Tibial artery (tissue), 4 donors: ENCODE measurements at regions not wholly inside any gene's neighbourhood (a gene's known extent, or its start where the extent isn't known, plus 50 kb on each side); places are given as distances from the start of the nearest gene placed in this dataset.

Experiments used
- DNase-seq, 2 donors: peaks; one replicate each; pipeline ENCODE4 v3.0.0-alpha.2; 2019
- H3K27ac ChIP-seq, 2 donors: fragments of 200-600 bp; sonication (generic) in 1 of 2; 1 replicate in 1 of 2; 2 replicates in 1 of 2; pipeline ENCODE4 v1.5.1; 2018 to 2019; ENCODE audit warnings: mild to moderate bottlenecking in 1 of 2
- H3K27me3 ChIP-seq, 2 donors: fragments of 200-600 bp; sonication (generic) in 1 of 2; one replicate each; pipeline versions ENCODE4 v1.5.1 to v1.6.0; 2016 to 2019
- H3K36me3 ChIP-seq, 3 donors: fragments of 200-600 bp; sonication (generic) in 2 of 3; one replicate each; pipeline ENCODE4 v1.5.1; 2016 to 2019; ENCODE audit warnings: mild to moderate bottlenecking in 2 of 3
- H3K4me1 ChIP-seq, 4 donors: fragments of 200-600 bp; sonication (generic) in 2 of 4; 1 replicate in 3 of 4; 2 replicates in 1 of 4; pipeline ENCODE4 v1.5.1; 2016 to 2019
- H3K4me3 ChIP-seq, 2 donors: fragments of 200-600 bp; sonication (generic) in 1 of 2; 1 replicate in 1 of 2; 2 replicates in 1 of 2; pipeline ENCODE4 v1.5.1; 2018 to 2019; ENCODE audit warnings: mild to moderate bottlenecking in 2 of 2
- H3K9me3 ChIP-seq, 3 donors: fragments of 200-600 bp; sonication (generic) in 1 of 3; one replicate each; pipeline ENCODE4 v1.5.1; 2016 to 2019
- CTCF ChIP-seq, 2 experiments: fragments of 200-600 bp in 1 of 2; fragments of 450-650 bp in 1 of 2; IDR thresholded peaks; one replicate each; pipeline ENCODE4 v1.5.1; 2017 to 2019; ENCODE audit warnings: antibody characterized with exemption in 2 of 2, mild to moderate bottlenecking in 1 of 2, moderate library complexity in 1 of 2
- intact Hi-C: fragments of 100-400 bp; cut with DNase I; formaldehyde crosslinking; loops from one replicate; pipeline ENCODE4 v1.15.0; 2023; ENCODE audit warnings: low total_unique reads

- no peak for DNase-seq
- Histone ChIP-seq H3K4me3 (no peak overlapping the region), H3K27me3 (no peaks in the 10 kb centered on the region), H3K27ac (no peak overlapping the region), H3K9me3 (no peaks in the 10 kb centered on the region), H3K4me1 (no peaks in the 10 kb centered on the region), H3K36me3 (no peaks in the 10 kb centered on the region)
- intact Hi-C loops, result no loop called here
- TF ChIP-seq CTCF (IDR thresholded peaks at IDR 0.05), result no peak
Observed at GRCh38 chrX:40359593-40359992, 221.2 kb upstream of the ATP6AP2 start.

GRCh38 chrX:40358994-40359393, 221.8 kb upstream of the ATP6AP2 start:
- TF ChIP-seq CTCF (IDR thresholded peaks at IDR 0.05), result no peak
- Histone ChIP-seq H3K27me3 (no peaks in the 10 kb centered on the region), H3K36me3 (no peaks in the 10 kb centered on the region), H3K4me3 (no peak overlapping the region), H3K27ac (no peak overlapping the region), H3K4me1 (no peaks in the 10 kb centered on the region), H3K9me3 (no peaks in the 10 kb centered on the region)
- DNase-seq, result no peak
- intact Hi-C loops, result no loop called here

GRCh38 chrX:40349251-40349650, 231.5 kb upstream of the ATP6AP2 start:
- Histone ChIP-seq H3K4me3 (no peak overlapping the region), H3K4me1 (no peaks in the 10 kb centered on the region), H3K27me3 (no peaks in the 10 kb centered on the region), H3K36me3 (no peaks in the 10 kb centered on the region), H3K27ac (no peak overlapping the region), H3K9me3 (no peaks in the 10 kb centered on the region)
- intact Hi-C loops, result no loop called here
- no peak for TF ChIP-seq CTCF (IDR thresholded peaks at IDR 0.05)
- no peak for DNase-seq

GRCh38 chrX:40346379-40346778, 234.4 kb upstream of the ATP6AP2 start:
- no peaks in the 10 kb centered on the region for H3K4me1 ChIP-seq
- no peak overlapping the region for H3K27ac ChIP-seq
- H3K27me3 ChIP-seq, result no peaks in the 10 kb centered on the region
- intact Hi-C loops, result no loop called here
- no peak for DNase-seq
- no peak overlapping the region for H3K4me3 ChIP-seq
- H3K36me3 ChIP-seq, result no peaks in the 10 kb centered on the region
- no peak for TF ChIP-seq CTCF (IDR thresholded peaks at IDR 0.05)
- no peaks in the 10 kb centered on the region for H3K9me3 ChIP-seq

- Histone ChIP-seq H3K9me3 (no peaks in the 10 kb centered on the region), H3K27me3 (no peaks in the 10 kb centered on the region), H3K36me3 (no peaks in the 10 kb centered on the region), H3K27ac (no peak overlapping the region), H3K4me1 (no peaks in the 10 kb centered on the region), H3K4me3 (no peak overlapping the region)
- TF ChIP-seq CTCF (IDR thresholded peaks at IDR 0.05), result no peak
- DNase-seq, result no peak
- intact Hi-C loops, result no loop called here
Observed at GRCh38 chrX:40343319-40343718, 237.5 kb upstream of the ATP6AP2 start.

GRCh38 chrX:40340116-40340515, 240.7 kb upstream of the ATP6AP2 start:
- H3K27me3 ChIP-seq, result no peaks in the 10 kb centered on the region
- intact Hi-C loops, result no loop called here
- no peak for DNase-seq
- H3K4me1 ChIP-seq, result no peaks in the 10 kb centered on the region
- H3K9me3 ChIP-seq, result no peaks in the 10 kb centered on the region
- no peak overlapping the region for H3K4me3 ChIP-seq
- no peak for TF ChIP-seq CTCF (IDR thresholded peaks at IDR 0.05)
- H3K36me3 ChIP-seq, result no peaks in the 10 kb centered on the region
- no peak overlapping the region for H3K27ac ChIP-seq
